ENCODE measurements at regions not wholly inside any gene's neighbourhood (a gene's known extent, or its start where the extent isn't known, plus 50 kb on each side); places are given as distances from the start of the nearest gene placed in this dataset.

- no peaks in the 10 kb centered on the region for H3K36me3 ChIP-seq
- H3K27me3 ChIP-seq, result no peaks in the 10 kb centered on the region
- no peak overlapping the region for H3K4me3 ChIP-seq
- no peak overlapping the region for H3K9ac ChIP-seq
- no peak overlapping the region for H3K4me2 ChIP-seq
- no peaks in the 10 kb centered on the region for H3K4me1 ChIP-seq
- no peak overlapping the region for H3K27ac ChIP-seq
- no peak for TF ChIP-seq Cebpa-rat (IDR thresholded peaks at IDR 0.05)
- no peaks in the 10 kb centered on the region for H3K9me3 ChIP-seq
- H4K20me1 ChIP-seq, result no peaks in the 10 kb centered on the region
Observed at GRCh38 chr21:21666689-21667088, 668.5 kb downstream of the NCAM2 start.

- Histone ChIP-seq H4K20me1 (no peaks in the 10 kb centered on the region), H3K9me3 (no peaks in the 10 kb centered on the region), H3K27ac (no peak overlapping the region), H3K4me1 (no peaks in the 10 kb centered on the region), H3K9ac (no peak overlapping the region), H3K4me2 (no peak overlapping the region), H3K36me3 (no peaks in the 10 kb centered on the region), H3K27me3 (no peaks in the 10 kb centered on the region), H3K4me3 (no peak overlapping the region)
- TF ChIP-seq Cebpa-rat (IDR thresholded peaks at IDR 0.05), result no peak
Observed at GRCh38 chr21:21668198-21668597, 670.0 kb downstream of the NCAM2 start.

GRCh38 chr21:21673959-21674358 lies 675.8 kb downstream of the NCAM2 start:
- H3K4me2 ChIP-seq, result no peak overlapping the region
- 0 out of 2 replicates have a peak, but pooled peaks cover 2% of the 10 kb centered on the region for H3K9me3 ChIP-seq
- no peaks in the 10 kb centered on the region for H3K4me1 ChIP-seq
- no peaks in the 10 kb centered on the region for H3K27me3 ChIP-seq
- no peaks in the 10 kb centered on the region for H4K20me1 ChIP-seq
- TF ChIP-seq Cebpa-rat (IDR thresholded peaks at IDR 0.05), result no peak
- H3K9ac ChIP-seq, result no peak overlapping the region
- no peaks in the 10 kb centered on the region for H3K36me3 ChIP-seq
- H3K27ac ChIP-seq, result no peak overlapping the region
- no peak overlapping the region for H3K4me3 ChIP-seq

GRCh38 chr21:21675601-21676000 lies 677.4 kb downstream of the NCAM2 start:
- H3K4me2 ChIP-seq, result no peak overlapping the region

GRCh38 chr21:21682172-21682571 lies 684.0 kb downstream of the NCAM2 start:
- H3K27me3 ChIP-seq, result no peaks in the 10 kb centered on the region
- H3K9ac ChIP-seq, result no peak overlapping the region
- no peak for TF ChIP-seq Cebpa-rat (IDR thresholded peaks at IDR 0.05)
- H3K4me1 ChIP-seq, result no peaks in the 10 kb centered on the region
- no peaks in the 10 kb centered on the region for H3K36me3 ChIP-seq
- H3K4me2 ChIP-seq, result no peak overlapping the region
- H3K4me3 ChIP-seq, result no peak overlapping the region
- H3K27ac ChIP-seq, result no peak overlapping the region
- H4K20me1 ChIP-seq, result no peaks in the 10 kb centered on the region
- H3K9me3 ChIP-seq, result 0 out of 2 replicates have a peak, but pooled peaks cover 4% of the 10 kb centered on the region

More at GRCh38 chr21:21675601-21676000, 677.4 kb downstream of the NCAM2 start:
- 0 out of 2 replicates have a peak, but pooled peaks cover 4% of the 10 kb centered on the region for H3K9me3 ChIP-seq
- no peak overlapping the region for H3K27ac ChIP-seq
- H3K27me3 ChIP-seq, result no peaks in the 10 kb centered on the region
- no peak for TF ChIP-seq Cebpa-rat (IDR thresholded peaks at IDR 0.05)
- no peak overlapping the region for H3K9ac ChIP-seq
- no peak overlapping the region for H3K4me3 ChIP-seq
- no peaks in the 10 kb centered on the region for H3K36me3 ChIP-seq
- no peaks in the 10 kb centered on the region for H4K20me1 ChIP-seq
- no peaks in the 10 kb centered on the region for H3K4me1 ChIP-seq

GRCh38 chr21:21688889-21689288 lies 690.7 kb downstream of the NCAM2 start:
- Histone ChIP-seq H3K4me3 (no peak overlapping the region), H3K9ac (no peak overlapping the region), H3K9me3 (no peaks in the 10 kb centered on the region), H3K27me3 (no peaks in the 10 kb centered on the region), H4K20me1 (no peaks in the 10 kb centered on the region), H3K4me1 (no peaks in the 10 kb centered on the region), H3K4me2 (no peak overlapping the region), H3K36me3 (no peaks in the 10 kb centered on the region), H3K27ac (no peak overlapping the region)
- TF ChIP-seq Cebpa-rat (IDR thresholded peaks at IDR 0.05), result no peak

GRCh38 chr21:21690068-21690665 lies 692.0 kb downstream of the NCAM2 start:
- no peaks in the 10 kb centered on the region for H3K4me1 ChIP-seq
- no peak for TF ChIP-seq Cebpa-rat (IDR thresholded peaks at IDR 0.05)

GRCh38 chr21:21712748-21713520 lies 714.7 kb downstream of the NCAM2 start:
- Histone ChIP-seq H3K27me3 (no peaks in the 10 kb centered on the region), H4K20me1 (no peaks in the 10 kb centered on the region), H3K4me1 (no peaks in the 10 kb centered on the region), H3K4me2 (no peak overlapping the region), H3K9me3 (no peaks in the 10 kb centered on the region), H3K36me3 (no peaks in the 10 kb centered on the region), H3K9ac (no peak overlapping the region), H3K27ac (no peak overlapping the region), H3K4me3 (no peak overlapping the region)
- TF ChIP-seq Cebpa-rat (IDR thresholded peaks at IDR 0.05), result no peak

More at GRCh38 chr21:21690068-21690665, 692.0 kb downstream of the NCAM2 start:
- H3K27ac ChIP-seq, result no peak overlapping the region
- no peaks in the 10 kb centered on the region for H4K20me1 ChIP-seq
- no peak overlapping the region for H3K9ac ChIP-seq
- H3K27me3 ChIP-seq, result no peaks in the 10 kb centered on the region
- H3K36me3 ChIP-seq, result no peaks in the 10 kb centered on the region
- no peak overlapping the region for H3K4me3 ChIP-seq
- no peaks in the 10 kb centered on the region for H3K9me3 ChIP-seq
- no peak overlapping the region for H3K4me2 ChIP-seq

- no peaks in the 10 kb centered on the region for H4K20me1 ChIP-seq
- H3K9me3 ChIP-seq, result no peaks in the 10 kb centered on the region
- TF ChIP-seq Cebpa-rat (IDR thresholded peaks at IDR 0.05), result no peak
- H3K4me3 ChIP-seq, result no peak overlapping the region
- H3K4me2 ChIP-seq, result no peak overlapping the region
- H3K27ac ChIP-seq, result no peak overlapping the region
- H3K4me1 ChIP-seq, result no peaks in the 10 kb centered on the region
- H3K9ac ChIP-seq, result no peak overlapping the region
- no peaks in the 10 kb centered on the region for H3K27me3 ChIP-seq
- H3K36me3 ChIP-seq, result no peaks in the 10 kb centered on the region
Observed at GRCh38 chr21:21713651-21714180, 715.5 kb downstream of the NCAM2 start.

GRCh38 chr21:21714426-21714825 lies 716.2 kb downstream of the NCAM2 start:
- Histone ChIP-seq H3K4me2 (no peak overlapping the region), H3K36me3 (no peaks in the 10 kb centered on the region), H3K4me3 (no peak overlapping the region), H3K4me1 (no peaks in the 10 kb centered on the region), H4K20me1 (no peaks in the 10 kb centered on the region), H3K27ac (no peak overlapping the region), H3K27me3 (no peaks in the 10 kb centered on the region), H3K9me3 (no peaks in the 10 kb centered on the region), H3K9ac (no peak overlapping the region)
- no peak for TF ChIP-seq Cebpa-rat (IDR thresholded peaks at IDR 0.05)
